ENCODE measurements at regions not wholly inside any gene's neighbourhood (a gene's known extent, or its start where the extent isn't known, plus 50 kb on each side); places are given as distances from the start of the nearest gene placed in this dataset.

GRCh38 chr2:198900141-198900540 lies 557.6 kb downstream of the SATB2 start:
- Histone ChIP-seq H4K8ac (ENCODE audit: low read length) (no peak overlapping the region), H3K4me3 (ENCODE audit: insufficient read depth in 1 of 2, low read depth in 1 of 2, low read length in 2 of 2) (no peak overlapping the region), H3K9ac (ENCODE audit: low read length) (no peak overlapping the region), H2BK15ac (ENCODE audit: low read depth, poor library complexity, severe bottlenecking) (no peak overlapping the region), H4K91ac (ENCODE audit: low read length) (no peak overlapping the region), H2BK12ac (ENCODE audit: low read length in 2 of 2) (no peak overlapping the region), H3K4me1 (ENCODE audit: control insufficient read depth, insufficient read depth, low read depth, low read length) (no peaks in the 10 kb centered on the region), H3K36me3 (ENCODE audit: control insufficient read depth in 1 of 2, insufficient read depth in 2 of 2, low read depth in 1 of 2, low read length in 2 of 2) (no peaks in the 10 kb centered on the region), H3K79me1 (replicated peaks; ENCODE audit: low read length, poor library complexity, severe bottlenecking) (no peaks in the 10 kb centered on the region), H3K14ac (ENCODE audit: low read length in 2 of 2) (no peak overlapping the region), H2AFZ (ENCODE audit: low read depth, low read length) (no peak overlapping the region), H3K18ac (ENCODE audit: low read depth in 1 of 2, low read length in 2 of 2) (no peak overlapping the region), H3K27me3 (ENCODE audit: control insufficient read depth in 1 of 2, insufficient read depth in 1 of 2, low read length in 2 of 2) (no peaks in the 10 kb centered on the region), H3K23ac (ENCODE audit: low read length in 2 of 2) (no peak overlapping the region), H2BK5ac (ENCODE audit: low read depth, low read length, poor library complexity, severe bottlenecking) (no peak overlapping the region), H2BK120ac (ENCODE audit: low read depth, low read length) (no peak overlapping the region), H3K4ac (ENCODE audit: low read depth in 1 of 2, low read length in 2 of 2) (no peak overlapping the region), H3K27ac (ENCODE audit: low read length, poor library complexity, severe bottlenecking) (no peak overlapping the region), H3K9me3 (ENCODE audit: control insufficient read depth, low read length) (no peaks in the 10 kb centered on the region), H3K4me2 (ENCODE audit: low read length, poor library complexity, severe bottlenecking) (no peak overlapping the region), H2AK5ac (ENCODE audit: low read length, severe bottlenecking) (no peak overlapping the region)
- WGBS, result 53% methylated on average over 2 of the region's 3 CpGs
- DNase-seq, result no peak

- Histone ChIP-seq H3K36me3 (ENCODE audit: control insufficient read depth in 1 of 2, insufficient read depth in 2 of 2, low read depth in 1 of 2, low read length in 2 of 2) (no peaks in the 10 kb centered on the region), H2BK5ac (ENCODE audit: low read depth, low read length, poor library complexity, severe bottlenecking) (no peak overlapping the region), H2AK5ac (ENCODE audit: low read length, severe bottlenecking) (no peak overlapping the region), H3K27me3 (ENCODE audit: control insufficient read depth in 1 of 2, insufficient read depth in 1 of 2, low read length in 2 of 2) (no peaks in the 10 kb centered on the region), H3K79me1 (replicated peaks; ENCODE audit: low read length, poor library complexity, severe bottlenecking) (no peaks in the 10 kb centered on the region), H2AFZ (ENCODE audit: low read depth, low read length) (no peak overlapping the region), H3K4me3 (ENCODE audit: insufficient read depth in 1 of 2, low read depth in 1 of 2, low read length in 2 of 2) (no peak overlapping the region), H3K27ac (ENCODE audit: low read length, poor library complexity, severe bottlenecking) (no peak overlapping the region), H3K4me1 (ENCODE audit: control insufficient read depth, insufficient read depth, low read depth, low read length) (no peaks in the 10 kb centered on the region), H2BK120ac (ENCODE audit: low read depth, low read length) (no peak overlapping the region), H3K23ac (ENCODE audit: low read length in 2 of 2) (no peak overlapping the region), H3K14ac (ENCODE audit: low read length in 2 of 2) (no peak overlapping the region), H3K4ac (ENCODE audit: low read depth in 1 of 2, low read length in 2 of 2) (no peak overlapping the region), H3K9me3 (ENCODE audit: control insufficient read depth, low read length) (peaks cover 3% of the 10 kb centered on the region), H2BK15ac (ENCODE audit: low read depth, poor library complexity, severe bottlenecking) (no peak overlapping the region), H4K8ac (ENCODE audit: low read length) (no peak overlapping the region), H3K9ac (ENCODE audit: low read length) (no peak overlapping the region), H3K4me2 (ENCODE audit: low read length, poor library complexity, severe bottlenecking) (no peak overlapping the region), H2BK12ac (ENCODE audit: low read length in 2 of 2) (no peak overlapping the region), H4K91ac (ENCODE audit: low read length) (no peak overlapping the region), H3K18ac (ENCODE audit: low read depth in 1 of 2, low read length in 2 of 2) (no peak overlapping the region)
- DNase-seq, result no peak
These were observed 567.2 kb downstream of the SATB2 start for GRCh38 chr2:198890490-198890889.

- H4K8ac ChIP-seq (ENCODE audit: low read length), result peak overlapping the region; percentile 23
- H3K4me2 ChIP-seq (ENCODE audit: low read length, poor library complexity, severe bottlenecking), result no peak overlapping the region
- H3K14ac ChIP-seq (ENCODE audit: low read length in 2 of 2), result no peak overlapping the region
- no peak overlapping the region for H3K4ac ChIP-seq (ENCODE audit: low read depth in 1 of 2, low read length in 2 of 2)
- H3K9ac ChIP-seq (ENCODE audit: low read length), result no peak overlapping the region
- H3K4me1 ChIP-seq (ENCODE audit: control insufficient read depth, insufficient read depth, low read depth, low read length), result peaks cover 1% of the 10 kb centered on the region
- H3K23ac ChIP-seq (ENCODE audit: low read length in 2 of 2), result no peak overlapping the region
- H2AK5ac ChIP-seq (ENCODE audit: low read length, severe bottlenecking), result no peak overlapping the region
- H3K9me3 ChIP-seq (ENCODE audit: control insufficient read depth, low read length), result no peaks in the 10 kb centered on the region
- no peak overlapping the region for H2BK12ac ChIP-seq (ENCODE audit: low read length in 2 of 2)
- no peak overlapping the region for H2BK15ac ChIP-seq (ENCODE audit: low read depth, poor library complexity, severe bottlenecking)
- H3K27ac ChIP-seq (ENCODE audit: low read length, poor library complexity, severe bottlenecking), result no peak overlapping the region
- H3K79me1 ChIP-seq (replicated peaks; ENCODE audit: low read length, poor library complexity, severe bottlenecking), result no peaks in the 10 kb centered on the region
- no peak overlapping the region for H4K91ac ChIP-seq (ENCODE audit: low read length)
- no peak overlapping the region for H2BK120ac ChIP-seq (ENCODE audit: low read depth, low read length)
- no peak overlapping the region for H2BK5ac ChIP-seq (ENCODE audit: low read depth, low read length, poor library complexity, severe bottlenecking)
- DNase-seq, result no peak
- no peaks in the 10 kb centered on the region for H3K36me3 ChIP-seq (ENCODE audit: control insufficient read depth in 1 of 2, insufficient read depth in 2 of 2, low read depth in 1 of 2, low read length in 2 of 2)
- no peak overlapping the region for H3K4me3 ChIP-seq (ENCODE audit: insufficient read depth in 1 of 2, low read depth in 1 of 2, low read length in 2 of 2)
- no peak overlapping the region for H3K18ac ChIP-seq (ENCODE audit: low read depth in 1 of 2, low read length in 2 of 2)
- no peaks in the 10 kb centered on the region for H3K27me3 ChIP-seq (ENCODE audit: control insufficient read depth in 1 of 2, insufficient read depth in 1 of 2, low read length in 2 of 2)
- no peak overlapping the region for H2AFZ ChIP-seq (ENCODE audit: low read depth, low read length)
- WGBS, result 22% methylated on average over 2 of the region's 2 CpGs
These were observed 574.1 kb downstream of the SATB2 start for GRCh38 chr2:198883604-198884003.

GRCh38 chr2:198880986-198881385 lies 576.8 kb downstream of the SATB2 start:
- Histone ChIP-seq H2BK12ac (ENCODE audit: low read length in 2 of 2) (no peak overlapping the region), H3K18ac (ENCODE audit: low read depth in 1 of 2, low read length in 2 of 2) (no peak overlapping the region), H3K9ac (ENCODE audit: low read length) (no peak overlapping the region), H2AK5ac (ENCODE audit: low read length, severe bottlenecking) (no peak overlapping the region), H3K4me1 (ENCODE audit: control insufficient read depth, insufficient read depth, low read depth, low read length) (peaks cover 1% of the 10 kb centered on the region), H3K9me3 (ENCODE audit: control insufficient read depth, low read length) (no peaks in the 10 kb centered on the region), H4K8ac (ENCODE audit: low read length) (no peak overlapping the region), H3K79me1 (replicated peaks; ENCODE audit: low read length, poor library complexity, severe bottlenecking) (no peaks in the 10 kb centered on the region), H3K27ac (ENCODE audit: low read length, poor library complexity, severe bottlenecking) (no peak overlapping the region), H2BK5ac (ENCODE audit: low read depth, low read length, poor library complexity, severe bottlenecking) (no peak overlapping the region), H2BK15ac (ENCODE audit: low read depth, poor library complexity, severe bottlenecking) (no peak overlapping the region), H3K27me3 (ENCODE audit: control insufficient read depth in 1 of 2, insufficient read depth in 1 of 2, low read length in 2 of 2) (no peaks in the 10 kb centered on the region), H3K23ac (ENCODE audit: low read length in 2 of 2) (no peak overlapping the region), H4K91ac (ENCODE audit: low read length) (no peak overlapping the region), H3K4me2 (ENCODE audit: low read length, poor library complexity, severe bottlenecking) (no peak overlapping the region), H3K14ac (ENCODE audit: low read length in 2 of 2) (no peak overlapping the region), H3K4ac (ENCODE audit: low read depth in 1 of 2, low read length in 2 of 2) (no peak overlapping the region), H2BK120ac (ENCODE audit: low read depth, low read length) (no peak overlapping the region), H3K4me3 (ENCODE audit: insufficient read depth in 1 of 2, low read depth in 1 of 2, low read length in 2 of 2) (no peak overlapping the region), H3K36me3 (ENCODE audit: control insufficient read depth in 1 of 2, insufficient read depth in 2 of 2, low read depth in 1 of 2, low read length in 2 of 2) (no peaks in the 10 kb centered on the region), H2AFZ (ENCODE audit: low read depth, low read length) (no peak overlapping the region)
- peak; percentile 2 for DNase-seq
